GM23338 (cell line): ENCODE measurements at regions not wholly inside any gene's neighbourhood (a gene's known extent, or its start where the extent isn't known, plus 50 kb on each side); places are given as distances from the start of the nearest gene placed in this dataset.

Source experiments
- ATAC-seq: fragments of 200-7000 bp; cut with Tn5 transposase; 3 replicates; pipeline ENCODE4 v1.9.1; 2020
- DNase-seq: peaks from one replicate; pipeline ENCODE4 v3.0.0-alpha.2; 2015; ENCODE audit warnings: low spot score
- H2AFZ ChIP-seq: fragments of 200-600 bp; sonication (generic); 2 replicates; pipeline ENCODE4 v1.8.0; 2016; ENCODE audit warnings: antibody characterized with exemption, mild to moderate bottlenecking, moderate library complexity
- H3F3A ChIP-seq: fragments of 200-600 bp; sonication (generic); replicated peaks from 2 replicates; pipeline ENCODE4 v1.8.0; 2017; ENCODE audit warnings: antibody characterized with exemption, mixed run types, low read depth
- H3K27ac ChIP-seq: fragments of 200-600 bp; sonication (generic); 2 replicates; pipeline ENCODE4 v1.6.1; 2016; ENCODE audit warnings: low read depth
- H3K27me3 ChIP-seq: fragments of 200-600 bp; sonication (generic); 2 replicates; pipeline ENCODE4 v1.8.0; 2016; ENCODE audit warnings: mild to moderate bottlenecking, mixed run types, moderate library complexity; ENCODE audit not compliant: insufficient read depth
- H3K36me3 ChIP-seq: fragments of 200-600 bp; sonication (generic); 2 replicates; pipeline ENCODE4 v1.8.0; 2016; ENCODE audit warnings: mild to moderate bottlenecking; ENCODE audit not compliant: insufficient read depth
- H3K4me1 ChIP-seq: fragments of 200-600 bp; sonication (generic); 2 replicates; pipeline ENCODE4 v1.8.0; 2016; ENCODE audit warnings: mild to moderate bottlenecking, moderate library complexity; ENCODE audit not compliant: insufficient read depth
- H3K4me2 ChIP-seq: fragments of 200-600 bp; sonication (generic); 2 replicates; pipeline ENCODE4 v1.7.1; 2017; ENCODE audit warnings: mixed run types
- H3K4me3 ChIP-seq: fragments of 200-600 bp; sonication (generic); 2 replicates; pipeline ENCODE4 v1.6.1; 2016; ENCODE audit warnings: mixed run types
- H3K79me2 ChIP-seq: fragments of 200-600 bp; sonication (generic); replicated peaks from 2 replicates; pipeline ENCODE4 v1.8.0; 2017; ENCODE audit warnings: mild to moderate bottlenecking; ENCODE audit not compliant: insufficient read depth
- H3K9me2 ChIP-seq: fragments of 200-600 bp; sonication (generic); 2 replicates; pipeline ENCODE4 v1.8.0; 2017; ENCODE audit not compliant: insufficient read depth
- H4K20me1 ChIP-seq: fragments of 200-600 bp; sonication (generic); replicated peaks from 2 replicates; pipeline ENCODE4 v1.8.0; 2017; ENCODE audit warnings: mild to moderate bottlenecking; ENCODE audit not compliant: insufficient read depth
- H3K27ac Mint-ChIP-seq: 2 replicates; pipeline ENCODE4 v1.8.0; 2020; ENCODE audit warnings: inconsistent platforms, mild to moderate bottlenecking, moderate library complexity, mixed read lengths
- H3K27me3 Mint-ChIP-seq: 3 replicates; pipeline ENCODE4 v1.8.0; 2022; ENCODE audit warnings: low read depth, mild to moderate bottlenecking, moderate library complexity, mixed read lengths, inconsistent platforms; ENCODE audit not compliant: insufficient read depth, poor library complexity
- H3K36me3 Mint-ChIP-seq: 3 replicates; pipeline ENCODE4 v1.8.0; 2021; ENCODE audit warnings: low read depth, mild to moderate bottlenecking, inconsistent platforms, moderate library complexity, mixed read lengths
- H3K4me1 Mint-ChIP-seq: 3 replicates; pipeline ENCODE4 v1.8.0; 2020; ENCODE audit warnings: mild to moderate bottlenecking, inconsistent platforms, mixed read lengths
- H3K4me3 Mint-ChIP-seq: 3 replicates; pipeline ENCODE4 v1.8.0; 2021; ENCODE audit warnings: moderate library complexity, mild to moderate bottlenecking, inconsistent platforms, mixed read lengths
- H3K9me3 Mint-ChIP-seq: 3 replicates; pipeline ENCODE4 v1.8.0; 2020; ENCODE audit warnings: moderate library complexity, mild to moderate bottlenecking, inconsistent platforms, mixed read lengths
- CREB1 ChIP-seq: fragments of 250-450 bp; sonication (Bioruptor Pico); IDR thresholded peaks from 2 replicates; pipeline ENCODE4 v1.5.0; 2020; ENCODE audit warnings: low read depth, mild to moderate bottlenecking, moderate library complexity
- EZH2 ChIP-seq: fragments of 200-600 bp; sonication (generic); IDR thresholded peaks from one replicate; pipeline ENCODE4 v1.8.0; 2017; ENCODE audit warnings: antibody characterized with exemption, mild to moderate bottlenecking, low read depth; ENCODE audit not compliant: unreplicated experiment
- EZH2phosphoT487 ChIP-seq: fragments of 200-600 bp; sonication (generic); IDR thresholded peaks from one replicate; pipeline ENCODE4 v1.8.1; 2018; ENCODE audit warnings: antibody characterized with exemption; ENCODE audit not compliant: unreplicated experiment
- JUNB ChIP-seq: IDR thresholded peaks from one replicate; pipeline ENCODE4 v1.6.1; 2016; ENCODE audit warnings: antibody characterized with exemption; ENCODE audit not compliant: unreplicated experiment
- NANOG ChIP-seq: IDR thresholded peaks from 2 replicates; pipeline ENCODE4 v1.6.1; 2016; ENCODE audit warnings: antibody characterized with exemption, borderline replicate concordance
- POLR2AphosphoS5 ChIP-seq: IDR thresholded peaks from 2 replicates; pipeline ENCODE4 v1.6.1; 2016; ENCODE audit warnings: antibody characterized with exemption, low read depth
- STAT1 ChIP-seq: IDR thresholded peaks from one replicate; pipeline ENCODE4 v1.6.1; 2016; ENCODE audit warnings: antibody characterized with exemption; ENCODE audit not compliant: unreplicated experiment
- ZNF114 ChIP-seq: fragments of 250-450 bp; sonication (Bioruptor Pico); IDR thresholded peaks from 2 replicates; pipeline ENCODE4 v1.5.0; 2020; ENCODE audit warnings: mild to moderate bottlenecking, moderate library complexity
- ZNF331 ChIP-seq: fragments of 250-450 bp; sonication (Bioruptor Pico); IDR thresholded peaks from 2 replicates; pipeline ENCODE4 v1.5.0; 2020; ENCODE audit warnings: low read depth, mild to moderate bottlenecking, moderate library complexity
- TF ChIP-seq, protein P1 (sequence below): IDR thresholded peaks from 2 replicates; pipeline ENCODE4 v1.6.1; 2016; ENCODE audit warnings: antibody characterized with exemption
- TF ChIP-seq, protein P2 (sequence below), 2 experiments: fragments of 200-600 bp in 1 of 2; sonication (generic) in 1 of 2; conservative IDR thresholded peaks; 2 replicates each; pipeline versions ENCODE4 v1.5.1 to v1.6.1; 2016 to 2017; ENCODE audit warnings: antibody characterized with exemption in 2 of 2, low read depth in 2 of 2, mild to moderate bottlenecking in 2 of 2, moderate library complexity in 1 of 2
- TF ChIP-seq, protein P3 (sequence below): fragments of 250-450 bp; sonication (Bioruptor Pico); IDR thresholded peaks from 2 replicates; pipeline ENCODE4 v1.5.0; 2020; ENCODE audit warnings: mild to moderate bottlenecking, moderate library complexity
- TF ChIP-seq, protein P4 (sequence below): IDR thresholded peaks from one replicate; pipeline ENCODE4 v1.6.1; 2018; ENCODE audit warnings: antibody characterized with exemption; ENCODE audit not compliant: unreplicated experiment

DNA sequence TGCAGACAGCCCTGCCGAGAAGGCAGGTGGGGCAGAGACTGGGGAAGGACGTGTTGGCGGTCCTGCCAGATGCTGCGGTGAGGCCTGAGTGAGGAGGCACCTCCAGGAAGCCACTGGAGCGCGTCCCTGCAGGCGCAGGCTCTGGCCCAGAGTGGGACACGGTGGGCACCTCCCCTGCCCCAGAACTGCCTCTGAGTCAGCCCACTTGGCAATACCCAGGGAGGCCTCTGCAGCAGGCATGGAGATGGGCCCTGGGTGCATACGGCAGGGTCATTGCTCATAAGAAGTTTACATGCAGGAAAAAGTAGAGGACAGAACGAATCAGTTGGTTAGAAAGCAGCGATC lies 195.9 kb downstream of the TFCP2L1 start:
- no peaks in the 10 kb centered on the region for H3K9me2 ChIP-seq
- H3K4me1 ChIP-seq = no peaks in the 10 kb centered on the region
- H3K27me3 ChIP-seq = no peaks in the 10 kb centered on the region
- Mint-ChIP-seq H3K27me3 (peaks cover 14% of the 10 kb centered on the region), H3K4me1 (no peaks in the 10 kb centered on the region), H3K27ac (no peak overlapping the region), H3K36me3 (peaks cover 3% of the 10 kb centered on the region; the same call in 1 of the 3 replicates), H3K4me3 (no peak overlapping the region), H3K9me3 (peaks cover 10% of the 10 kb centered on the region; the same call in 2 of the 3 replicates)
- no peak overlapping the region for H3K4me2 ChIP-seq
- TF ChIP-seq, protein P1, sequence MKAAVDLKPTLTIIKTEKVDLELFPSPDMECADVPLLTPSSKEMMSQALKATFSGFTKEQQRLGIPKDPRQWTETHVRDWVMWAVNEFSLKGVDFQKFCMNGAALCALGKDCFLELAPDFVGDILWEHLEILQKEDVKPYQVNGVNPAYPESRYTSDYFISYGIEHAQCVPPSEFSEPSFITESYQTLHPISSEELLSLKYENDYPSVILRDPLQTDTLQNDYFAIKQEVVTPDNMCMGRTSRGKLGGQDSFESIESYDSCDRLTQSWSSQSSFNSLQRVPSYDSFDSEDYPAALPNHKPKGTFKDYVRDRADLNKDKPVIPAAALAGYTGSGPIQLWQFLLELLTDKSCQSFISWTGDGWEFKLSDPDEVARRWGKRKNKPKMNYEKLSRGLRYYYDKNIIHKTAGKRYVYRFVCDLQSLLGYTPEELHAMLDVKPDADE = no peak
- TF ChIP-seq EZH2phosphoT487 (no peak), POLR2AphosphoS5 (no peak), CREB1 (no peak), EZH2 (no peak), JUNB (no peak), NANOG (no peak), ZNF114 (CRISPR knock-in tag) (no peak), STAT1 (no peak), ZNF331 (no peak)
- TF ChIP-seq, protein P2, sequence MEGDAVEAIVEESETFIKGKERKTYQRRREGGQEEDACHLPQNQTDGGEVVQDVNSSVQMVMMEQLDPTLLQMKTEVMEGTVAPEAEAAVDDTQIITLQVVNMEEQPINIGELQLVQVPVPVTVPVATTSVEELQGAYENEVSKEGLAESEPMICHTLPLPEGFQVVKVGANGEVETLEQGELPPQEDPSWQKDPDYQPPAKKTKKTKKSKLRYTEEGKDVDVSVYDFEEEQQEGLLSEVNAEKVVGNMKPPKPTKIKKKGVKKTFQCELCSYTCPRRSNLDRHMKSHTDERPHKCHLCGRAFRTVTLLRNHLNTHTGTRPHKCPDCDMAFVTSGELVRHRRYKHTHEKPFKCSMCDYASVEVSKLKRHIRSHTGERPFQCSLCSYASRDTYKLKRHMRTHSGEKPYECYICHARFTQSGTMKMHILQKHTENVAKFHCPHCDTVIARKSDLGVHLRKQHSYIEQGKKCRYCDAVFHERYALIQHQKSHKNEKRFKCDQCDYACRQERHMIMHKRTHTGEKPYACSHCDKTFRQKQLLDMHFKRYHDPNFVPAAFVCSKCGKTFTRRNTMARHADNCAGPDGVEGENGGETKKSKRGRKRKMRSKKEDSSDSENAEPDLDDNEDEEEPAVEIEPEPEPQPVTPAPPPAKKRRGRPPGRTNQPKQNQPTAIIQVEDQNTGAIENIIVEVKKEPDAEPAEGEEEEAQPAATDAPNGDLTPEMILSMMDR (conservative IDR thresholded peaks at IDR 0.05; ENCODE audit: low read depth in 2 of 2) = no peak
- TF ChIP-seq, protein P3, sequence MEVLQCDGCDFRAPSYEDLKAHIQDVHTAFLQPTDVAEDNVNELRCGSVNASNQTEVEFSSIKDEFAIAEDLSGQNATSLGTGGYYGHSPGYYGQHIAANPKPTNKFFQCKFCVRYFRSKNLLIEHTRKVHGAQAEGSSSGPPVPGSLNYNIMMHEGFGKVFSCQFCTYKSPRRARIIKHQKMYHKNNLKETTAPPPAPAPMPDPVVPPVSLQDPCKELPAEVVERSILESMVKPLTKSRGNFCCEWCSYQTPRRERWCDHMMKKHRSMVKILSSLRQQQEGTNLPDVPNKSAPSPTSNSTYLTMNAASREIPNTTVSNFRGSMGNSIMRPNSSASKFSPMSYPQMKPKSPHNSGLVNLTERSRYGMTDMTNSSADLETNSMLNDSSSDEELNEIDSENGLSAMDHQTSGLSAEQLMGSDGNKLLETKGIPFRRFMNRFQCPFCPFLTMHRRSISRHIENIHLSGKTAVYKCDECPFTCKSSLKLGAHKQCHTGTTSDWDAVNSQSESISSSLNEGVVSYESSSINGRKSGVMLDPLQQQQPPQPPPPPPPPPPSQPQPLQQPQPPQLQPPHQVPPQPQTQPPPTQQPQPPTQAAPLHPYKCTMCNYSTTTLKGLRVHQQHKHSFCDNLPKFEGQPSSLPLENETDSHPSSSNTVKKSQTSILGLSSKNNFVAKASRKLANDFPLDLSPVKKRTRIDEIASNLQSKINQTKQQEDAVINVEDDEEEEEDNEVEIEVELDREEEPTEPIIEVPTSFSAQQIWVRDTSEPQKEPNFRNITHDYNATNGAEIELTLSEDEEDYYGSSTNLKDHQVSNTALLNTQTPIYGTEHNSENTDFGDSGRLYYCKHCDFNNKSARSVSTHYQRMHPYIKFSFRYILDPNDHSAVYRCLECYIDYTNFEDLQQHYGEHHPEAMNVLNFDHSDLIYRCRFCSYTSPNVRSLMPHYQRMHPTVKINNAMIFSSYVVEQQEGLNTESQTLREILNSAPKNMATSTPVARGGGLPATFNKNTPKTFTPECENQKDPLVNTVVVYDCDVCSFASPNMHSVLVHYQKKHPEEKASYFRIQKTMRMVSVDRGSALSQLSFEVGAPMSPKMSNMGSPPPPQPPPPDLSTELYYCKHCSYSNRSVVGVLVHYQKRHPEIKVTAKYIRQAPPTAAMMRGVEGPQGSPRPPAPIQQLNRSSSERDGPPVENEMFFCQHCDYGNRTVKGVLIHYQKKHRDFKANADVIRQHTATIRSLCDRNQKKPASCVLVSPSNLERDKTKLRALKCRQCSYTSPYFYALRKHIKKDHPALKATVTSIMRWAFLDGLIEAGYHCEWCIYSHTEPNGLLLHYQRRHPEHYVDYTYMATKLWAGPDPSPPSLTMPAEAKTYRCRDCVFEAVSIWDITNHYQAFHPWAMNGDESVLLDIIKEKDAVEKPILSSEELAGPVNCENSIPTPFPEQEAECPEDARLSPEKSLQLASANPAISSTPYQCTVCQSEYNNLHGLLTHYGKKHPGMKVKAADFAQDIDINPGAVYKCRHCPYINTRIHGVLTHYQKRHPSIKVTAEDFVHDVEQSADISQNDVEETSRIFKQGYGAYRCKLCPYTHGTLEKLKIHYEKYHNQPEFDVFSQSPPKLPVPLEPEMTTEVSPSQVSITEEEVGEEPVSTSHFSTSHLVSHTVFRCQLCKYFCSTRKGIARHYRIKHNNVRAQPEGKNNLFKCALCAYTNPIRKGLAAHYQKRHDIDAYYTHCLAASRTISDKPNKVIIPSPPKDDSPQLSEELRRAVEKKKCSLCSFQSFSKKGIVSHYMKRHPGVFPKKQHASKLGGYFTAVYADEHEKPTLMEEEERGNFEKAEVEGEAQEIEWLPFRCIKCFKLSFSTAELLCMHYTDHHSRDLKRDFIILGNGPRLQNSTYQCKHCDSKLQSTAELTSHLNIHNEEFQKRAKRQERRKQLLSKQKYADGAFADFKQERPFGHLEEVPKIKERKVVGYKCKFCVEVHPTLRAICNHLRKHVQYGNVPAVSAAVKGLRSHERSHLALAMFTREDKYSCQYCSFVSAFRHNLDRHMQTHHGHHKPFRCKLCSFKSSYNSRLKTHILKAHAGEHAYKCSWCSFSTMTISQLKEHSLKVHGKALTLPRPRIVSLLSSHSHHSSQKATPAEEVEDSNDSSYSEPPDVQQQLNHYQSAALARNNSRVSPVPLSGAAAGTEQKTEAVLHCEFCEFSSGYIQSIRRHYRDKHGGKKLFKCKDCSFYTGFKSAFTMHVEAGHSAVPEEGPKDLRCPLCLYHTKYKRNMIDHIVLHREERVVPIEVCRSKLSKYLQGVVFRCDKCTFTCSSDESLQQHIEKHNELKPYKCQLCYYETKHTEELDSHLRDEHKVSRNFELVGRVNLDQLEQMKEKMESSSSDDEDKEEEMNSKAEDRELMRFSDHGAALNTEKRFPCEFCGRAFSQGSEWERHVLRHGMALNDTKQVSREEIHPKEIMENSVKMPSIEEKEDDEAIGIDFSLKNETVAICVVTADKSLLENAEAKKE (CRISPR knock-in tag) = no peak
- TF ChIP-seq, protein P4, sequence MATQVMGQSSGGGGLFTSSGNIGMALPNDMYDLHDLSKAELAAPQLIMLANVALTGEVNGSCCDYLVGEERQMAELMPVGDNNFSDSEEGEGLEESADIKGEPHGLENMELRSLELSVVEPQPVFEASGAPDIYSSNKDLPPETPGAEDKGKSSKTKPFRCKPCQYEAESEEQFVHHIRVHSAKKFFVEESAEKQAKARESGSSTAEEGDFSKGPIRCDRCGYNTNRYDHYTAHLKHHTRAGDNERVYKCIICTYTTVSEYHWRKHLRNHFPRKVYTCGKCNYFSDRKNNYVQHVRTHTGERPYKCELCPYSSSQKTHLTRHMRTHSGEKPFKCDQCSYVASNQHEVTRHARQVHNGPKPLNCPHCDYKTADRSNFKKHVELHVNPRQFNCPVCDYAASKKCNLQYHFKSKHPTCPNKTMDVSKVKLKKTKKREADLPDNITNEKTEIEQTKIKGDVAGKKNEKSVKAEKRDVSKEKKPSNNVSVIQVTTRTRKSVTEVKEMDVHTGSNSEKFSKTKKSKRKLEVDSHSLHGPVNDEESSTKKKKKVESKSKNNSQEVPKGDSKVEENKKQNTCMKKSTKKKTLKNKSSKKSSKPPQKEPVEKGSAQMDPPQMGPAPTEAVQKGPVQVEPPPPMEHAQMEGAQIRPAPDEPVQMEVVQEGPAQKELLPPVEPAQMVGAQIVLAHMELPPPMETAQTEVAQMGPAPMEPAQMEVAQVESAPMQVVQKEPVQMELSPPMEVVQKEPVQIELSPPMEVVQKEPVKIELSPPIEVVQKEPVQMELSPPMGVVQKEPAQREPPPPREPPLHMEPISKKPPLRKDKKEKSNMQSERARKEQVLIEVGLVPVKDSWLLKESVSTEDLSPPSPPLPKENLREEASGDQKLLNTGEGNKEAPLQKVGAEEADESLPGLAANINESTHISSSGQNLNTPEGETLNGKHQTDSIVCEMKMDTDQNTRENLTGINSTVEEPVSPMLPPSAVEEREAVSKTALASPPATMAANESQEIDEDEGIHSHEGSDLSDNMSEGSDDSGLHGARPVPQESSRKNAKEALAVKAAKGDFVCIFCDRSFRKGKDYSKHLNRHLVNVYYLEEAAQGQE = no peak
- H3K4me3 ChIP-seq = no peak overlapping the region
- H3F3A ChIP-seq = no peaks in the 10 kb centered on the region
- H4K20me1 ChIP-seq = no peaks in the 10 kb centered on the region
- no peaks in the 10 kb centered on the region for H3K79me2 ChIP-seq
- ATAC-seq = no peak
- DNase-seq = no peak
- H3K36me3 ChIP-seq = no peaks in the 10 kb centered on the region
- no peak overlapping the region for H2AFZ ChIP-seq
- H3K27ac ChIP-seq = no peak overlapping the region
